SK-N-MC (cell line): ENCODE measurements at regions not wholly inside any gene's neighbourhood (a gene's known extent, or its start where the extent isn't known, plus 50 kb on each side); places are given as distances from the start of the nearest gene placed in this dataset.

Source experiments
- EZH2 ChIP-seq: fragments of 200-600 bp; sonication (generic); IDR thresholded peaks from one replicate; pipeline ENCODE4 v1.6.1; 2017; ENCODE audit warnings: antibody characterized with exemption
- POLR2AphosphoS5 ChIP-seq: IDR thresholded peaks from 2 replicates; pipeline ENCODE4 v1.6.1; 2012; ENCODE audit warnings: mild to moderate bottlenecking, low read depth, low read length, borderline replicate concordance

DNA sequence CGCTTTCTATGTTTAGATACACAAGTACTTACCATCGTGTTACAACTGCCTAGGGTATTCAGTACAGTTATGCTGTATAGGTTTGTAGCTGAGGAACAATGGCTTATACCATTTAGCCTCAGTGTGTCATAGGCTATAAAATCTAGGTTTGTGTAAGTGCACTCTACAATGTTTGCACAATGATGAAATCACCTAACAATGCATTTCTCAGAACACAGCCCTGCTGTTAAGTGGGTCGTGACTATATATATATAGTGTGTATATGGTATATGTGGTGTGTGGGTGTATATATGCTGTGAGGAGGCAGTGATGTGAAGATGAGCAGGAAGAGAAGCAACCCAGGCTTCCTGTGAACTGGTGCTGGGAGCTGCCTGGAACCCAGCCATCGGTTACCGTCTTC lies 65.6 kb upstream of the MKI67 start:
- TF ChIP-seq POLR2AphosphoS5 (no peak), EZH2 (no peak)
